ENCODE measurements at regions not wholly inside any gene's neighbourhood (a gene's known extent, or its start where the extent isn't known, plus 50 kb on each side); places are given as distances from the start of the nearest gene placed in this dataset.
"Not testable (repeated sequence)": the region's sequence is repeated elsewhere in the genome, so short reads cannot be mapped to it uniquely, and the experiment has no call there.

DNA sequence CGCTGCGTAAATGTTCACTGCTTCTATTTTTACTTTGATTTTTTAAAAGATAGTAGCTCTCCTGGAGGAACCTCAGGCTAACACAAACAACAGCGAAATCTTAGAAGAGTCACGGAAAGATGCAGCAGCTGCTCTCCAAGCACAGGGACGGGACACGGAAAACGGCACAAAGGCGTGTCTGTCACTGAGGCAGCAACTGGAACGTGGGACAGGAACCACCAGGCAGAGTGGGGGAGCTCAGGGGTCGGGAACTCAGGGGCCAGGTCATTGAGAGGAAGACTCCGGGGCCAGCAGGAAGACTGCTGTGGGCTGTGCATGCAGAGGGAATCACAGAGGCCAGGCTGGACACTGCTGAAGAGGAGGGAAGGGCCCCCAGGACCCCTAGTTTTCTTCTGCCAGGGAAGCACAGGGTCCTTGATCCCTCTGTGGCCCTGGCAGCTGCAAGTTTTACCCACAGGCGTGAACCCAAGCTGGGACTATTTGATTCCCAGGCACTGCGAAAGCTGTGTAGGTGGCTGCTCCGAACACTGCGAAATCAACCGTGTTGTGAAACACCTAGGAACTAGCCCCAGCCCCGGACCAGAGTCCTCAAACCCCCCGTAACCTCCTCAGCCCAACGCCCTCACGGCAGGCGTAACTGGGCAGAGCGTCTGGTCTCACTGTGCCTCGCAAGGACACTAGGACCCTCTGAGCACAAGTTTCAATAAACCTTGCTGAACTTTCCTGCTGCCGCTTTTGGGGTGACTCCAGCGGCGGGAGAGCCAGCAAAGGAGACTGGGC is 263.0 kb downstream of the EIPR1 start:
- DNase-seq: no peak

- DNase-seq: no peak
These were observed 263.8 kb downstream of the EIPR1 start for GRCh38 chr2:3113769-3114168.

DNA sequence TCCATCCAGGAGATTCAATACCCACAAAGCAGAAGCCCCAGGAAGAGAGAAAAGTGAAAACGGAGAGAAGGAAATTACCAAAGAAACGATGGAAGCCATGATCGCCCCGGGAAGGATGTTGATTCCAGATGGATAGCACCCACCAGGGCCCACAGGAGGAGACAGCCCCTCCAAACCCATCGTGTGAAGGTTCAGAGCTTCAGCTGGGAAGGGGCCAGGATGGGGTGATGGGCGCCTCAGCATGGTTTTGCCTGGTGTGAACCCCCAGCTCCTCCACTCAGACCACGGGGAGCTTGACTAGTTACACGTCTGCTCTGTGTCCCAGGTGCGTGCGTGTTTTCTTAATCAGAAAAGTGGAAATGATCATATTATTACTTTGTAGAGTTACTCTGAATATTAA is 264.5 kb downstream of the EIPR1 start:
- DNase-seq: no peak

- no peak for DNase-seq
These were observed 265.1 kb downstream of the EIPR1 start for GRCh38 chr2:3112553-3112952.

- DNase-seq: no peak
These were observed 265.5 kb downstream of the EIPR1 start for GRCh38 chr2:3112131-3112530.

- no peak for DNase-seq
These were observed 266.5 kb downstream of the EIPR1 start for GRCh38 chr2:3110994-3111666.

- no peak for DNase-seq
These were observed 267.1 kb downstream of the EIPR1 start for GRCh38 chr2:3110555-3110954.

GRCh38 chr2:3108710-3109702 is 268.6 kb downstream of the EIPR1 start:
- no peak for DNase-seq

- no peak for DNase-seq
These were observed 269.5 kb downstream of the EIPR1 start for GRCh38 chr2:3108105-3108504.

GRCh38 chr2:3107567-3107966 is 270.1 kb downstream of the EIPR1 start:
- DNase-seq: no peak

GRCh38 chr2:3105814-3106569 is 271.6 kb downstream of the EIPR1 start:
- DNase-seq: no peak

DNA sequence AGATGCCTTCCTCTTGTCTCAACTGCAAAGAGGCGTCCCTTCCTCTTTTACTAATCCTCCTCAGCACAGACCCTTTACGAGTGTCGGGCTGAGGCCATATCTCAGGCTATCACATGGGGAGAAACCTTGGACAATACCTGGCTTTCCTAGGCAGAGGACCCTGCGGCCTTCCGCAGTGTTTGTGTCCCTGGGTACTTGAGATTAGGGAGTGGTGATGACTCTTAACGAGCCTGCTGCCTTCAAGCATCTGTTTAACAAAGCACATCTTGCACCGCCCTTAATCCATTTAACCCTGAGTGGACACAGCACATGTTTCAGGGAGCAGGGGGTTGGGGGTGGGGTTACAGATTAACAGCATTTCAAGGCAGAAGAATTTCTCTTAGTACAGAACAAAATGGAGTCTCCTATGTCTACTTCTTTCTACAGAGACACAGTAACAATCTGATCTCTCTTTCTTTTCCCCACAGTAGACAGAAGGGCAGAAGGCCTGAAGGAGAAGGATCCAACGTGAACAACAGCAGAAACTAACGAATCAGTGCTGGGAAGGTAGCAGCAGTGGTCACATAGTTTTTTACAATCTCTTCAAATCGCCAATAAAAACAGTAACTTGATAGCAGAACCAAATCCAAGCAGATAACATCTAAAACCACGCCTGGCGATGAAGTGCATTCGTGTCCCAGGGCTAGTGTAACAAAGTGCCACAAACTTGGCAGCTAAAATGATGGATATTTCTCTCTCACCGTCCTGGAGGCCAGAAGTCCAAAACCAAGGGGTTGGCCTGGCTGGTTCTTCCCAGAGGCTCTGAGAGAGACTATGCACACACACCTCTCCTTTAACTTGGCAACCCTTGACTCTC is 272.4 kb downstream of the EIPR1 start:
- not testable (repeated sequence) for DNase-seq

GRCh38 chr2:3104261-3104660 is 273.4 kb downstream of the EIPR1 start:
- DNase-seq: no peak

GRCh38 chr2:3102922-3103569 is 274.6 kb downstream of the EIPR1 start:
- DNase-seq: no peak

DNA sequence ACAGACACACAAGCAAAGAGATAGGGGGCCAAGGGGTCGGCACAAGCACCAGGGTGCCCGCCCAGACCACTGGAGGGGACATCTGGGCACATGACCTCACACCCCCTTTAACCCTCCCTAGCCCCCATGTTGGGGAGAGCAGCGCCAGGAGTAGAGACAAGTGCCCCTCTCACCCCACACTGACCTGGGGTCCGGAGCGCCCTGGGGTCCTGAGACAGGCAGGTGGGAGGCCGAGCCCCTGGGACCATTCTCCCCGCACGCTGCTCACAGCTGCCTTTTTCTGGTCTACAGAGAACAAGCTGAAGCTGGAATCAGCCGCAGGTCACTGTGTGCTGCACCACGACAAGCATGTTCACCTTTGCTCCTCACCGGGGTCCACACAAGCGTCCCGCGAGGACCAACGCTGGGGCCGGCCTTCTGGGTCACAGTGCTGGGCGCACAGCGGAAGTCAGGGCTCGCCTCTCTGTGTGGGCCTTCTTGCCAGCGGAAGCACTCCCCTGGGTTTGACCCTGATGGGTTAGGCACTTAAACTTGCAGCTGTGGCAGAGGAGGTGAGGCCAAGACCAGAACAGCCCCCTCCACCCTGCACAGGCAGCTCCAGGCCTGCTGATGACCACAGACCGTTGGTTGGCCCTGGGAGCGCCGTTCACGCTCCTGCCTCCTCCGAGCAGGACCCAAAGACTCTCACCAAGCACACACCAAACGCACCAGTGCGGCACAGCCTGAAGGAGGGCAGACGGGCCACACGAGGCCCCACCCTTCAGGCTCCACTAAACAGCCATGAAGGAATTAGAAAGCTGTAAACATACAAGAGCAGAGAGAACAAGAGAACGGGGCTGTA is 275.3 kb downstream of the EIPR1 start:
- no peak for DNase-seq

DNA sequence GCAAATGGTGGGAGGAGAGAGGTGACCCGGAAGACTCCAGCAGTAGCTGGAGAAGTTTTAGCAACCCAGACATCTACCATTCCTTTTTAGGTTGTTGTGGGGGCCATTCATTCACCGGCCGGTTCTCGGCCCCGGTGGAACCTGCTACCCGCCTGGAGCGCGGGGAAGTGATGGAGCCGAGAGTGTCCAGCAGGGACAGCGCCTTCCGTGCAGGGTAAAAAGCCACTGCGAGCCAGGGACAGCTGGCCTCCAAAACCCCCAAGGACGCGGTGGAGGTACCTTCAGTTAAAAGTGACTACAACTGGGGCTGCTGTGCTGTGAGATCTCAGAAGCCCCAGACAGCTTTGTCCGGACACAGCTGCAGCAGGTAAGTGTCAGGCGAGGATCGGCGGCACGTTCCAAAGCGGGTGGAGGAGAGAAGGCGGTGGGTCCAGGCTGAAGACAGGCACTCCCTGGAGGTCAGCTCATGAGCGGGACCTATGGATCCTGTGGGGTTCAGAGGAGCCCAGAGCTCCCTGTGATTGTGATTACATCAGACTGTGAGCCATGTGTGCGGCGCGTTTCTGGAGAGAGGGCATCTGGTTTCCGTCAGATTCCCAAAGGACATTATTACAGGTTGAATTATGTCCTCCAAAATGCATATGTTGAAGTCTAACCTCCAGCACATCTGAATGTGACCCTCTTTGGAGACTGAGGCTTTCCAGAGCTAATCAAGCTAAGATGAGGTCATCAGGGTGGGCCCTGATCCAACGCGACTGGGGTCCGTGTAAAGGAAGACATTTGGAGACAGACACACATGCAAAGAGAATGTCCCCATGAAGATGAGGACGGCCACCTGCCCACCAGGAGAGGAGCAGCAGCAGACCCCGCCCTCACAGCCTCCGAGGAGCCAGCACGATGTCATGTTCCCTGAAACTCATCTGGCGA is 276.3 kb downstream of the EIPR1 start:
- DNase-seq: no peak

- no peak for DNase-seq
These were observed 277.2 kb downstream of the EIPR1 start for GRCh38 chr2:3100386-3100785.

GRCh38 chr2:3099860-3100234 is 277.8 kb downstream of the EIPR1 start:
- no peak for DNase-seq

All from activated T-cell treated with anti-CD3 and anti-CD28 coated beads for 4 hours (primary cell).